ENCODE measurements at regions not wholly inside any gene's neighbourhood (a gene's known extent, or its start where the extent isn't known, plus 50 kb on each side); places are given as distances from the start of the nearest gene placed in this dataset.

- no peak for TF ChIP-seq CTCF (conservative IDR thresholded peaks at IDR 0.05; ENCODE audit: low read length)
- TF ChIP-seq EZH2phosphoT487 (IDR thresholded peaks at IDR 0.05; ENCODE audit: borderline replicate concordance): no peak
Measured at GRCh38 chr4:157702831-157703230, 470.0 kb downstream of the GASK1B start.

Data from Loucy (cell line).